ENCODE measurements at regions not wholly inside any gene's neighbourhood (a gene's known extent, or its start where the extent isn't known, plus 50 kb on each side); places are given as distances from the start of the nearest gene placed in this dataset.

GRCh38 chr6:120395784-120396183 lies 938.5 kb downstream of the TBC1D32 start:
- 0% methylated on average over 1 of the region's 1 CpG for WGBS (ENCODE audit: insufficient coverage, low coverage, missing lambda C conversion rate)
- BruUV-seq (replicated peaks), result no TSS peak
- ATAC-seq, result no peak
- no peak overlapping the region for H2AFZ ChIP-seq (ENCODE audit: low read depth, low read length)
- no peak overlapping the region for H3K4me2 ChIP-seq (ENCODE audit: insufficient read depth, low read length)
- no peaks in the 10 kb centered on the region for H3K9me1 ChIP-seq (ENCODE audit: control insufficient read depth, insufficient read depth, low read length)
- intact Hi-C loops (cut with micrococcal nuclease), result no loop called here
- H3K4me3 ChIP-seq, result no peak overlapping the region
- H3K9ac ChIP-seq (ENCODE audit: insufficient read depth in 1 of 2, low read depth in 2 of 2, low read length in 2 of 2), result no peak overlapping the region
- CTCF ChIA-PET (ENCODE audit: low intra/inter-chr PET ratio), result no interaction called here
- no peaks in the 10 kb centered on the region for H3K79me2 ChIP-seq (ENCODE audit: control insufficient read depth, insufficient read depth, low read length)
- no peaks in the 10 kb centered on the region for H4K20me1 ChIP-seq (replicated peaks; ENCODE audit: control insufficient read depth, insufficient read depth, low read length)
- no peak overlapping the region for H3K27ac ChIP-seq (ENCODE audit: extremely low read depth, low read depth, low read length)
- H3K4me1 ChIP-seq (replicated peaks in 1 of 2; ENCODE audit: control insufficient read depth in 2 of 2, insufficient read depth in 2 of 2, low read length in 2 of 2), result no peaks in the 10 kb centered on the region
- no peak for DNase-seq (ENCODE audit: extremely low read depth in 1 of 4, low spot score in 3 of 4)
- in situ Hi-C loops (cut with MboI), result no loop called here
- no peak for FAIRE-seq
- H3K27me3 ChIP-seq (ENCODE audit: control insufficient read depth in 2 of 2, insufficient read depth in 2 of 2, low read length in 2 of 2), result no peaks in the 10 kb centered on the region
- TF ChIP-seq CHD2 (IDR thresholded peaks at IDR 0.05; ENCODE audit: low read depth, low read length) (no peak), ADNP (tag; IDR thresholded peaks at IDR 0.05) (no peak), PCBP2 (IDR thresholded peaks at IDR 0.05; ENCODE audit: low read depth, low read length, poor library complexity, severe bottlenecking) (no peak), RBBP5 (IDR thresholded peaks at IDR 0.05; ENCODE audit: borderline replicate concordance, insufficient read depth, low read length, poor library complexity, severe bottlenecking) (no peak), CTBP1 (IDR thresholded peaks at IDR 0.05; ENCODE audit: borderline replicate concordance) (no peak), CHD4 (IDR thresholded peaks at IDR 0.05; ENCODE audit: insufficient read depth, insufficient replicate concordance, low read depth, low read length, poor library complexity, severe bottlenecking) (no peak), HOMEZ (CRISPR knock-in tag; IDR thresholded peaks at IDR 0.05) (no peak), MYC (IDR thresholded peaks at IDR 0.05; ENCODE audit: low read depth, low read length) (no peak), MYC (CRISPR knock-in tag; IDR thresholded peaks at IDR 0.05; ENCODE audit: borderline replicate concordance, low read depth) (no peak)
- H3K9me3 ChIP-seq (replicated peaks; ENCODE audit: control insufficient read depth, insufficient read depth, low read depth, low read length), result no peaks in the 10 kb centered on the region
- H3K36me3 ChIP-seq (ENCODE audit: control insufficient read depth, insufficient read depth, low read length), result no peaks in the 10 kb centered on the region
- POLR2A ChIA-PET, result no interaction called here
